GM12878 (cell line): ENCODE measurements at regions not wholly inside any gene's neighbourhood (a gene's known extent, or its start where the extent isn't known, plus 50 kb on each side); places are given as distances from the start of the nearest gene placed in this dataset.

Source experiments
- ATAC-seq: fragments of 200-7000 bp; cut with Tn5 transposase; 3 replicates; pipeline ENCODE4 v1.9.1; 2020; ENCODE audit warnings: mild to moderate bottlenecking, moderate library complexity
- BruUV-seq: library from RNA; stranded (reverse); fragments of 400-500 nt; replicated peaks from 2 replicates; lab custom pipeline; 2021; lab: Mats Ljungman, UMichigan
- CTCF ChIA-PET: fragments of 300-600 bp; sonication (Branson Sonifier 250); formaldehyde crosslinking; extraction: SDS; loops from one replicate; lab custom pipeline; 2021; ENCODE audit warnings: inconsistent platforms; lab: Yijun Ruan, JAX
- POLR2A ChIA-PET: fragments of 350-600 bp; formaldehyde crosslinking; extraction: SDS; loops from one replicate; lab custom pipeline; 2021; ENCODE audit warnings: inconsistent platforms; lab: Charles Lee
- RAD21 ChIA-PET: fragments of 300-600 bp; sonication (Branson Sonifier 250); formaldehyde crosslinking; loops from one replicate; lab custom pipeline; 2023; ENCODE audit warnings: antibody characterized with exemption; ENCODE audit not compliant: unreplicated experiment; lab: Charles Lee
- SMC1A ChIA-PET: fragments of 300-600 bp; sonication (Branson Sonifier 250); formaldehyde crosslinking; loops from one replicate; lab custom pipeline; 2023; ENCODE audit not compliant: unreplicated experiment, uncharacterized antibody; lab: Charles Lee
- DNase-seq: peaks from one replicate; pipeline ENCODE4 v3.0.0-alpha.2; 2011; ENCODE audit warnings: low read depth, low spot score
- FAIRE-seq: peaks from 3 replicates; lab custom pipeline; 2011; peaks lifted over from hg19 to GRCh38; lab: Jason Lieb, UNC
- H2AFZ ChIP-seq: 2 replicates; pipeline ENCODE4 v1.6.0; 2011; ENCODE audit warnings: low read depth, low read length, control low read depth; ENCODE audit not compliant: control insufficient read depth
- H3K27ac ChIP-seq: 2 replicates; pipeline ENCODE4 v1.5.1; 2011; ENCODE audit warnings: control low read depth; ENCODE audit not compliant: control insufficient read depth, insufficient read depth
- H3K27me3 ChIP-seq, 2 experiments: replicated peaks in 1 of 2; 2 replicates each; pipeline versions ENCODE4 v1.6.0 to v1.6.1; 2011; ENCODE audit warnings: low read length in 1 of 2; ENCODE audit not compliant: control insufficient read depth in 2 of 2, insufficient read depth in 2 of 2
- H3K36me3 ChIP-seq, 2 experiments: 2 replicates each; pipeline ENCODE4 v1.5.1; 2011; ENCODE audit warnings: low read length in 1 of 2; ENCODE audit not compliant: control insufficient read depth in 2 of 2, insufficient read depth in 2 of 2
- H3K4me1 ChIP-seq: 2 replicates; pipeline ENCODE4 v1.6.1; 2011; ENCODE audit warnings: mild to moderate bottlenecking, low read length, moderate library complexity, mixed read lengths; ENCODE audit not compliant: control insufficient read depth, insufficient read depth
- H3K4me2 ChIP-seq: 2 replicates; pipeline ENCODE4 v1.6.0; 2011; ENCODE audit warnings: control low read depth; ENCODE audit not compliant: control insufficient read depth, insufficient read depth
- H3K4me3 ChIP-seq: fragments of 200-600 bp; sonication (generic); 2 replicates; pipeline ENCODE4 v1.5.1; 2016
- H3K79me2 ChIP-seq: 2 replicates; pipeline ENCODE4 v1.6.0; 2011; ENCODE audit warnings: low read length; ENCODE audit not compliant: control insufficient read depth, insufficient read depth
- H3K9ac ChIP-seq: 2 replicates; pipeline ENCODE4 v1.8.0; 2011; ENCODE audit warnings: low read length, control low read depth, mixed read lengths; ENCODE audit not compliant: control insufficient read depth, insufficient read depth
- H3K9me3 ChIP-seq: replicated peaks from 3 replicates; pipeline ENCODE4 v1.5.1; 2011; ENCODE audit warnings: mild to moderate bottlenecking, low read length; ENCODE audit not compliant: control insufficient read depth, insufficient read depth
- H4K20me1 ChIP-seq: 2 replicates; pipeline ENCODE4 v1.6.0; 2011; ENCODE audit not compliant: control insufficient read depth, insufficient read depth
- MTA3 ChIP-seq: IDR thresholded peaks from 2 replicates; pipeline ENCODE4 v1.6.1; 2012; ENCODE audit warnings: low read length, inconsistent platforms, borderline replicate concordance
- PBX3 ChIP-seq: IDR thresholded peaks from 2 replicates; pipeline ENCODE4 v1.6.1; 2011; ENCODE audit warnings: mild to moderate bottlenecking, low read depth, low read length, moderate library complexity; ENCODE audit not compliant: insufficient replicate concordance
- PKNOX1 ChIP-seq: fragments of 450-650 bp; IDR thresholded peaks from 2 replicates; pipeline ENCODE4 v1.6.1; 2016; ENCODE audit warnings: mild to moderate bottlenecking
- PML ChIP-seq: IDR thresholded peaks from 2 replicates; pipeline ENCODE4 v1.6.1; 2012; ENCODE audit warnings: low read length, inconsistent platforms
- POU2F2 ChIP-seq: IDR thresholded peaks from 3 replicates; pipeline ENCODE4 v1.6.1; 2011; ENCODE audit warnings: low read depth, mild to moderate bottlenecking, low read length, borderline replicate concordance
- RB1 ChIP-seq: fragments of 450-650 bp; formaldehyde crosslinking; IDR thresholded peaks from 2 replicates; pipeline ENCODE4 v1.6.1; 2017; ENCODE audit warnings: mild to moderate bottlenecking, borderline replicate concordance
- SMARCA5 ChIP-seq: fragments of 450-650 bp; IDR thresholded peaks from 2 replicates; pipeline ENCODE4 v1.6.1; 2017; ENCODE audit warnings: mild to moderate bottlenecking
- SUZ12 ChIP-seq: fragments of 200-600 bp; sonication (generic); IDR thresholded peaks from one replicate; pipeline ENCODE4 v1.6.1; 2018; ENCODE audit warnings: antibody characterized with exemption, mild to moderate bottlenecking; ENCODE audit not compliant: unreplicated experiment
- TCF3 ChIP-seq: IDR thresholded peaks from 2 replicates; pipeline ENCODE4 v1.6.1; 2012; ENCODE audit warnings: low read depth, mild to moderate bottlenecking, low read length, borderline replicate concordance; ENCODE audit not compliant: insufficient read depth
- ZBTB11 ChIP-seq: fragments of 450-650 bp; formaldehyde crosslinking; IDR thresholded peaks from 2 replicates; pipeline ENCODE4 v1.5.0; 2022; ENCODE audit warnings: mild to moderate bottlenecking, missing genetic modification characterization
- ZNF217 ChIP-seq: fragments of 450-650 bp; IDR thresholded peaks from 2 replicates; pipeline ENCODE4 v1.6.1; 2017; ENCODE audit warnings: antibody characterized with exemption, mild to moderate bottlenecking
- ZNF622 ChIP-seq: fragments of 450-650 bp; IDR thresholded peaks from 2 replicates; pipeline ENCODE4 v1.6.1; 2017; ENCODE audit warnings: mild to moderate bottlenecking, inconsistent platforms
- ZZZ3 ChIP-seq: IDR thresholded peaks from 2 replicates; pipeline ENCODE4 v1.6.1; 2011; ENCODE audit warnings: low read depth; ENCODE audit not compliant: control insufficient read depth, insufficient read length
- WGBS: methylation state at CpG from one replicate; pipeline ENCODE4 v1.1.6; 2016; ENCODE audit warnings: low lambda C conversion rate; ENCODE audit not compliant: insufficient replicate concordance, insufficient coverage; ENCODE audit errors: missing lambda C conversion rate; 5-methylcytosine and 5-hydroxymethylcytosine counted together
- in situ Hi-C: fragments of 300-500 bp; cut with MboI; formaldehyde crosslinking; loops from 9 replicates; pipeline ENCODE4 v1.14.3; 2018; ENCODE audit warnings: mixed read lengths
- intact Hi-C: fragments of 100-400 bp; cut with micrococcal nuclease; formaldehyde crosslinking; loops from one replicate; pipeline ENCODE4 v1.14.2; 2022; ENCODE audit not compliant: unreplicated experiment
- TF ChIP-seq, protein P1 (sequence below): fragments of 450-650 bp; IDR thresholded peaks from 2 replicates; pipeline ENCODE4 v1.6.1; 2018; ENCODE audit warnings: mild to moderate bottlenecking, low read depth, moderate library complexity; ENCODE audit not compliant: partially characterized antibody

DNA sequence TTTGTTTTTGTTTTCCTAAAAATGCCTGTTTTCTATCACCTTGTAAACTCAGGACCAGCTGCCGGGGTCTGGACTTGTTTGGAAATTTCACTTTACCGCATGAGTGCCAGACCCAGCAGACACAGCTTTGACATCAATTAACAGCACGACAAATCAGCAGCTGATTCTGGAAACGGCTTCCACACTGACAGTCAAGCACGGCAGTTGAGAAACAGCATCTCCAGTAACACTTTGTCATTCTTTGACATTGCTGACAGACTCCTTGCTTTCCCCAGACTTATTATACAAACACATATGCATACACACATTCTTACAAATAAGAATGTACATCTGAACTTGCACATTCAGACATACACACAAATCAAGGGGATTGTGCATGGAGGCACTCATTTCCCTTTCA is 1017.6 kb upstream of the HS3ST1 start:
- H3K27ac ChIP-seq = no peak overlapping the region
- CTCF ChIA-PET = no interaction called here
- SMC1A ChIA-PET = no interaction called here

More for the DNA sequence above, 1017.6 kb upstream of the HS3ST1 start:
- ATAC-seq = no peak
- Histone ChIP-seq H3K27me3 (no peaks in the 10 kb centered on the region), H3K9me3 (no peaks in the 10 kb centered on the region), H4K20me1 (no peaks in the 10 kb centered on the region), H3K36me3 (no peaks in the 10 kb centered on the region), H2AFZ (no peak overlapping the region), H3K4me1 (no peaks in the 10 kb centered on the region), H3K4me3 (no peak overlapping the region), H3K4me2 (no peak overlapping the region), H3K9ac (no peak overlapping the region), H3K79me2 (no peaks in the 10 kb centered on the region)
- ChIA-PET RAD21 (no interaction called here), POLR2A (no interaction called here)
- intact Hi-C loops (no loop called here), in situ Hi-C loops (no loop called here)
- no TSS peak for BruUV-seq
- DNase-seq = no peak
- WGBS = 35% methylated on average over 5 of the region's 5 CpGs
- TF ChIP-seq ZNF217 (no peak), SUZ12 (no peak), PKNOX1 (no peak), ZZZ3 (no peak), PML (no peak), TCF3 (no peak), PBX3 (no peak), POU2F2 (no peak), SMARCA5 (no peak), MTA3 (no peak), ZNF622 (no peak), RB1 (no peak), ZBTB11 (no peak)
- TF ChIP-seq, protein P1, sequence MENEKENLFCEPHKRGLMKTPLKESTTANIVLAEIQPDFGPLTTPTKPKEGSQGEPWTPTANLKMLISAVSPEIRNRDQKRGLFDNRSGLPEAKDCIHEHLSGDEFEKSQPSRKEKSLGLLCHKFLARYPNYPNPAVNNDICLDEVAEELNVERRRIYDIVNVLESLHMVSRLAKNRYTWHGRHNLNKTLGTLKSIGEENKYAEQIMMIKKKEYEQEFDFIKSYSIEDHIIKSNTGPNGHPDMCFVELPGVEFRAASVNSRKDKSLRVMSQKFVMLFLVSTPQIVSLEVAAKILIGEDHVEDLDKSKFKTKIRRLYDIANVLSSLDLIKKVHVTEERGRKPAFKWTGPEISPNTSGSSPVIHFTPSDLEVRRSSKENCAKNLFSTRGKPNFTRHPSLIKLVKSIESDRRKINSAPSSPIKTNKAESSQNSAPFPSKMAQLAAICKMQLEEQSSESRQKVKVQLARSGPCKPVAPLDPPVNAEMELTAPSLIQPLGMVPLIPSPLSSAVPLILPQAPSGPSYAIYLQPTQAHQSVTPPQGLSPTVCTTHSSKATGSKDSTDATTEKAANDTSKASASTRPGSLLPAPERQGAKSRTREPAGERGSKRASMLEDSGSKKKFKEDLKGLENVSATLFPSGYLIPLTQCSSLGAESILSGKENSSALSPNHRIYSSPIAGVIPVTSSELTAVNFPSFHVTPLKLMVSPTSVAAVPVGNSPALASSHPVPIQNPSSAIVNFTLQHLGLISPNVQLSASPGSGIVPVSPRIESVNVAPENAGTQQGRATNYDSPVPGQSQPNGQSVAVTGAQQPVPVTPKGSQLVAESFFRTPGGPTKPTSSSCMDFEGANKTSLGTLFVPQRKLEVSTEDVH = no peak
- no peak for FAIRE-seq
